ENCODE measurements at regions not wholly inside any gene's neighbourhood (a gene's known extent, or its start where the extent isn't known, plus 50 kb on each side); places are given as distances from the start of the nearest gene placed in this dataset.

DNA sequence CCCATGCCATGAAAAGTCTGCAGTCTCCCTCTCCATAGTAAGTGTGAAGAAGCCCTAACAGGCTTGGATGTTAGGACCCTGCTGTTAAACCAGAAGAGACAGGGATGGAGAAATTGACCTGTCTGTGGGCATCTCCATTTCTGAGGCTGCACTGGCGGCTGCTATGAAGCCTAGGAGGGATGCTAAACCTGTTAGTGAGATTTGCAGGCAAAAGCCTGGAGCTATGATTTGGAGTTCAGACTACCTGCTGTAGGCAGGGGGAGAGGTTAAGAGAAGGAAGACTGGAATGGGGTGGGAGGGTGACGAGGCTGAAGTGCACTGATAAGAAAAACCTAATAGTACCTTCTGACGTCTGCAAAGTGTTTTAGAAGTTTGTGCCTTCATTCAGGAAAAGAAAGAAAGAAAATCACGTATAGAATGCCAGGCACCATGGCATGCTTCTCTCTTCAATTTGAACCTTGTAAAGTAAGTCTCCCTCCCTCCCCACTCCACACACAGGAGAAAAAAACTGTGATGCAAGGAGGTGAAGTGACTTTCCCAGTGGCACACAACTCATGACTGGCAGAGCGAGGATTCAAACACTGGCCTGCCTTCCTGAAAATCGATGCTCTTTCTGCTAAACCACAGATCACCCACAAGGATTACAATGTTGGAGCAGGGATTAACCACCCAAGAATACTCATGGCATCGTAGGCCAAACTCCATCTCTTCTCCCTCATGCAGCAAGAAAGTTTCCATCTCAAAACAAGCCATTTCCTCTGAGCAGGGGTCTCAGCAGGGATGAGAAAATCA, 98.5 kb upstream of the PKDCC start:
- H3K4me1 ChIP-seq (ENCODE audit: control insufficient read depth in 4 of 4, insufficient read depth in 4 of 4, low read length in 3 of 4) = no peaks in the 10 kb centered on the region
- H3K9me3 ChIP-seq (ENCODE audit: control insufficient read depth in 4 of 4, low read length in 3 of 4) = no peaks in the 10 kb centered on the region
- H3K27ac ChIP-seq (ENCODE audit: low read depth in 1 of 2, low read length in 2 of 2) = no peak overlapping the region
- no peak overlapping the region for H3K9ac ChIP-seq (ENCODE audit: low read depth in 1 of 2, low read length in 2 of 2)
- no peak overlapping the region for H3K4me3 ChIP-seq (ENCODE audit: low read depth in 1 of 3, low read length in 3 of 3)
- no peak for TF ChIP-seq FOXA1 (IDR thresholded peaks at IDR 0.05)
- no peaks in the 10 kb centered on the region for H3K27me3 ChIP-seq (ENCODE audit: control insufficient read depth in 4 of 4, insufficient read depth in 4 of 4, low read length in 3 of 4)
- DNase-seq (ENCODE audit: low spot score) = no peak
- no peaks in the 10 kb centered on the region for H3K36me3 ChIP-seq (ENCODE audit: control insufficient read depth in 4 of 4, insufficient read depth in 3 of 4, low read depth in 1 of 4, low read length in 3 of 4)
- 79% methylated on average over 7 of the region's 7 CpGs for WGBS

DNA sequence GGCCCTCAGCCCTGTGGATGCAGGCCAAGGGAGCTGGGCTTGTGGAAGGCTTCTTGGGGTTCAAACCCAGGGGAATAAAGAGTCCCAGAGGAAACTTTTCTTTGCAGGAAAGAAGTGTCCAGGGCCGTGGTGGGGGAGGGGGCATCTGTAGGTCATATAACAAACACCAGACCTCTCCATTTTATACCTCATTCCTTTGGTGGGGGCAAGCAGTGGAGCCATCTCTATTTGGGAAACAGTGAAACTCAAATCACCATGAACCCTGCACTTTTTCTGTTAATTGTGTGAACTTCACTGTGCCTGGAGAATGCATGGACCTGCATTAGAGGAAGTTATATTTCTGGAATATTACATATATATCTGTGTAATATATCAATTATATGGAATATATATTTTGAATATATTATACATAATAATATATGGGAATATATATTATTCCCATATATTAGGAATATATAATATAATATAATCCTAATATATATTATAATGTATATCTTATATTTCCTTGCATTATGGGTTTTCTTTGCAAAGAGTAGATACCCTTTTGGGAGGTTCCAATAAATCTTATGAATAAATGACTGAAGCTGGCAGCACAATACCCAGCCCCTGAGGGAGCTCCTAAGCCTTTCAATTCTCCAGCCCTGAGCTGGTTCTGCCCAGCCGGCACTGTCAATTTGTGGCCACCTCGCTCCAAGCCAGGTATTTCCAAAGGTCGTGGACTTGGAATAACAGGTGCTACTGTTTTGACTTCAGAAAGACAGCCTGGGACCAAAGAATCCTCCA, 97.7 kb upstream of the PKDCC start:
- no peaks in the 10 kb centered on the region for H3K9me3 ChIP-seq (ENCODE audit: control insufficient read depth in 4 of 4, low read length in 3 of 4)
- no peak overlapping the region for H3K4me3 ChIP-seq (ENCODE audit: low read depth in 1 of 3, low read length in 3 of 3)
- no peak for TF ChIP-seq MAX (IDR thresholded peaks at IDR 0.05)
- TF ChIP-seq HNF4G (IDR thresholded peaks at IDR 0.05) = no peak
- no peak for TF ChIP-seq NR2F2 (IDR thresholded peaks at IDR 0.05)
- no peak overlapping the region for H3K27ac ChIP-seq (ENCODE audit: low read depth in 1 of 2, low read length in 2 of 2)
- DNase-seq (ENCODE audit: low spot score) = no peak
- WGBS = 79% methylated on average over 4 of the region's 4 CpGs
- no peaks in the 10 kb centered on the region for H3K27me3 ChIP-seq (ENCODE audit: control insufficient read depth in 4 of 4, insufficient read depth in 4 of 4, low read length in 3 of 4)
- no peaks in the 10 kb centered on the region for H3K4me1 ChIP-seq (ENCODE audit: control insufficient read depth in 4 of 4, insufficient read depth in 4 of 4, low read length in 3 of 4)
- H3K9ac ChIP-seq (ENCODE audit: low read depth in 1 of 2, low read length in 2 of 2) = no peak overlapping the region
- no peaks in the 10 kb centered on the region for H3K36me3 ChIP-seq (ENCODE audit: control insufficient read depth in 4 of 4, insufficient read depth in 3 of 4, low read depth in 1 of 4, low read length in 3 of 4)

GRCh38 chr2:41950666-41950960, 97.2 kb upstream of the PKDCC start:
- no peak overlapping the region for H3K27ac ChIP-seq (ENCODE audit: low read depth in 1 of 2, low read length in 2 of 2)
- no peaks in the 10 kb centered on the region for H3K27me3 ChIP-seq (ENCODE audit: control insufficient read depth in 4 of 4, insufficient read depth in 4 of 4, low read length in 3 of 4)
- H3K36me3 ChIP-seq (ENCODE audit: control insufficient read depth in 4 of 4, insufficient read depth in 3 of 4, low read depth in 1 of 4, low read length in 3 of 4) = no peaks in the 10 kb centered on the region
- no peaks in the 10 kb centered on the region for H3K4me1 ChIP-seq (ENCODE audit: control insufficient read depth in 4 of 4, insufficient read depth in 4 of 4, low read length in 3 of 4)
- no peaks in the 10 kb centered on the region for H3K9me3 ChIP-seq (ENCODE audit: control insufficient read depth in 4 of 4, low read length in 3 of 4)
- no peak overlapping the region for H3K4me3 ChIP-seq (ENCODE audit: low read depth in 1 of 3, low read length in 3 of 3)
- no peak for DNase-seq (ENCODE audit: low spot score)
- TF ChIP-seq FOXA1 (IDR thresholded peaks at IDR 0.05) (no peak), MAX (IDR thresholded peaks at IDR 0.05) (no peak), JUND (IDR thresholded peaks at IDR 0.05) (no peak), FOXA2 (IDR thresholded peaks at IDR 0.05) (no peak), HNF4A (conservative IDR thresholded peaks at IDR 0.05) (no peak), RAD21 (IDR thresholded peaks at IDR 0.05) (no peak), SP1 (IDR thresholded peaks at IDR 0.05) (no peak), TAF1 (conservative IDR thresholded peaks at IDR 0.05) (no peak), EGR1 (IDR thresholded peaks at IDR 0.05; ENCODE audit: low read depth in 2 of 2) (no peak), ATF3 (IDR thresholded peaks at IDR 0.05) (no peak), RXRA (IDR thresholded peaks at IDR 0.05) (no peak)
- TF ChIP-seq, protein P1, sequence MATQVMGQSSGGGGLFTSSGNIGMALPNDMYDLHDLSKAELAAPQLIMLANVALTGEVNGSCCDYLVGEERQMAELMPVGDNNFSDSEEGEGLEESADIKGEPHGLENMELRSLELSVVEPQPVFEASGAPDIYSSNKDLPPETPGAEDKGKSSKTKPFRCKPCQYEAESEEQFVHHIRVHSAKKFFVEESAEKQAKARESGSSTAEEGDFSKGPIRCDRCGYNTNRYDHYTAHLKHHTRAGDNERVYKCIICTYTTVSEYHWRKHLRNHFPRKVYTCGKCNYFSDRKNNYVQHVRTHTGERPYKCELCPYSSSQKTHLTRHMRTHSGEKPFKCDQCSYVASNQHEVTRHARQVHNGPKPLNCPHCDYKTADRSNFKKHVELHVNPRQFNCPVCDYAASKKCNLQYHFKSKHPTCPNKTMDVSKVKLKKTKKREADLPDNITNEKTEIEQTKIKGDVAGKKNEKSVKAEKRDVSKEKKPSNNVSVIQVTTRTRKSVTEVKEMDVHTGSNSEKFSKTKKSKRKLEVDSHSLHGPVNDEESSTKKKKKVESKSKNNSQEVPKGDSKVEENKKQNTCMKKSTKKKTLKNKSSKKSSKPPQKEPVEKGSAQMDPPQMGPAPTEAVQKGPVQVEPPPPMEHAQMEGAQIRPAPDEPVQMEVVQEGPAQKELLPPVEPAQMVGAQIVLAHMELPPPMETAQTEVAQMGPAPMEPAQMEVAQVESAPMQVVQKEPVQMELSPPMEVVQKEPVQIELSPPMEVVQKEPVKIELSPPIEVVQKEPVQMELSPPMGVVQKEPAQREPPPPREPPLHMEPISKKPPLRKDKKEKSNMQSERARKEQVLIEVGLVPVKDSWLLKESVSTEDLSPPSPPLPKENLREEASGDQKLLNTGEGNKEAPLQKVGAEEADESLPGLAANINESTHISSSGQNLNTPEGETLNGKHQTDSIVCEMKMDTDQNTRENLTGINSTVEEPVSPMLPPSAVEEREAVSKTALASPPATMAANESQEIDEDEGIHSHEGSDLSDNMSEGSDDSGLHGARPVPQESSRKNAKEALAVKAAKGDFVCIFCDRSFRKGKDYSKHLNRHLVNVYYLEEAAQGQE (IDR thresholded peaks at IDR 0.05) = no peak
- WGBS = 94% methylated on average over 1 of the region's 1 CpG
- H3K9ac ChIP-seq (ENCODE audit: low read depth in 1 of 2, low read length in 2 of 2) = no peak overlapping the region
